GM18502 (cell line): ENCODE measurements at regions not wholly inside any gene's neighbourhood (a gene's known extent, or its start where the extent isn't known, plus 50 kb on each side); places are given as distances from the start of the nearest gene placed in this dataset.

ENCODE experiments used
- ATAC-seq: cut with Tn5 transposase; IDR thresholded peaks from one replicate; pipeline ENCODE4 v1.9.1; 2021; ENCODE audit warnings: mild to moderate bottlenecking; ENCODE audit not compliant: unreplicated experiment, poor library complexity

GRCh38 chr16:80489173-80489572, 51.6 kb upstream of the DYNLRB2 start:
- no peak for ATAC-seq

- ATAC-seq = no peak
Observed at GRCh38 chr16:80488167-80488566, 52.6 kb upstream of the DYNLRB2 start.

- peak; percentile 73 for ATAC-seq
Observed at GRCh38 chr16:80480664-80481063, 60.1 kb upstream of the DYNLRB2 start.

GRCh38 chr16:80477838-80478237, 63.0 kb upstream of the DYNLRB2 start:
- ATAC-seq = no peak

GRCh38 chr16:80468029-80468428, 72.8 kb upstream of the DYNLRB2 start:
- no peak for ATAC-seq

- peak; percentile 80 for ATAC-seq
Observed at GRCh38 chr16:80466024-80466987, 74.5 kb upstream of the DYNLRB2 start.

- ATAC-seq = no peak
Observed at GRCh38 chr16:80463751-80464495, 76.9 kb upstream of the DYNLRB2 start.

GRCh38 chr16:80463326-80463725, 77.5 kb upstream of the DYNLRB2 start:
- ATAC-seq = no peak

GRCh38 chr16:80462917-80463316, 77.9 kb upstream of the DYNLRB2 start:
- ATAC-seq = no peak

GRCh38 chr16:80460988-80461387, 79.8 kb upstream of the DYNLRB2 start:
- ATAC-seq = no peak

- no peak for ATAC-seq
Observed at GRCh38 chr16:80459966-80460365, 80.8 kb upstream of the DYNLRB2 start.

GRCh38 chr16:80459331-80459777, 81.4 kb upstream of the DYNLRB2 start:
- no peak for ATAC-seq

GRCh38 chr16:80457871-80458270, 82.9 kb upstream of the DYNLRB2 start:
- ATAC-seq = no peak

- no peak for ATAC-seq
Observed at GRCh38 chr16:80454802-80455201, 86.0 kb upstream of the DYNLRB2 start.

GRCh38 chr16:80449392-80449791, 91.4 kb upstream of the DYNLRB2 start:
- no peak for ATAC-seq

- no peak for ATAC-seq
Observed at GRCh38 chr16:80447241-80447640, 93.6 kb upstream of the DYNLRB2 start.

GRCh38 chr16:80442779-80443178, 98.0 kb upstream of the DYNLRB2 start:
- no peak for ATAC-seq

- ATAC-seq = no peak
Observed at GRCh38 chr16:80441935-80442334, 98.9 kb upstream of the DYNLRB2 start.

GRCh38 chr16:80440667-80441066, 100.1 kb upstream of the DYNLRB2 start:
- no peak for ATAC-seq

- no peak for ATAC-seq
Observed at GRCh38 chr16:80437707-80438106, 103.1 kb upstream of the DYNLRB2 start.

- ATAC-seq = no peak
Observed at GRCh38 chr16:80436510-80436909, 104.3 kb upstream of the DYNLRB2 start.
